Ascending aorta (tissue), 2 donors: ENCODE measurements at regions not wholly inside any gene's neighbourhood (a gene's known extent, or its start where the extent isn't known, plus 50 kb on each side); places are given as distances from the start of the nearest gene placed in this dataset.

Source experiments
- DNase-seq, 2 donors: peaks; one replicate each; pipeline ENCODE4 v3.0.0-alpha.2; 2019; ENCODE audit warnings: low spot score in 2 of 2
- H3K27ac ChIP-seq, 2 donors: fragments of 200-600 bp; sonication (generic); one replicate each; pipeline ENCODE4 v1.5.1; 2016 to 2017; ENCODE audit warnings: mild to moderate bottlenecking in 1 of 2
- H3K27me3 ChIP-seq: fragments of 200-600 bp; sonication (generic); one replicate; pipeline ENCODE4 v1.5.1; 2017
- H3K36me3 ChIP-seq, 2 donors: fragments of 200-600 bp; sonication (generic); one replicate each; pipeline ENCODE4 v1.5.1; 2016
- H3K4me1 ChIP-seq, 2 donors: fragments of 200-600 bp; sonication (generic); one replicate each; pipeline ENCODE4 v1.5.1; 2016 to 2017; ENCODE audit warnings: mild to moderate bottlenecking in 1 of 2
- H3K4me3 ChIP-seq, 2 donors: fragments of 200-600 bp; sonication (generic); one replicate each; pipeline ENCODE4 v1.5.1; 2016 to 2017; ENCODE audit warnings: mild to moderate bottlenecking in 1 of 2
- H3K9me3 ChIP-seq, 2 donors: fragments of 200-600 bp; sonication (generic); one replicate each; pipeline ENCODE4 v1.5.1; 2016
- CTCF ChIP-seq, 3 experiments: fragments of 200-600 bp in 2 of 3; fragments of 450-650 bp in 1 of 3; sonication (generic) in 2 of 3; IDR thresholded peaks; one replicate each; pipeline ENCODE4 v1.5.1; 2016 to 2019; ENCODE audit warnings: antibody characterized with exemption in 3 of 3, mild to moderate bottlenecking in 1 of 3, moderate library complexity in 1 of 3
- intact Hi-C: fragments of 100-400 bp; cut with DNase I; formaldehyde crosslinking; loops from one replicate; pipeline ENCODE4 v1.15.1; 2023

- H3K27ac ChIP-seq, result no peak overlapping the region
- intact Hi-C loops, result no loop called here
- no peaks in the 10 kb centered on the region for H3K9me3 ChIP-seq
- no peak for TF ChIP-seq CTCF (IDR thresholded peaks at IDR 0.05)
- no peaks in the 10 kb centered on the region for H3K36me3 ChIP-seq
- H3K4me1 ChIP-seq, result no peaks in the 10 kb centered on the region
- H3K4me3 ChIP-seq, result no peak overlapping the region
- no peak for DNase-seq
- no peaks in the 10 kb centered on the region for H3K27me3 ChIP-seq
These were observed 160.9 kb downstream of the VRK1 start for GRCh38 chr14:96958057-96958456.

DNA sequence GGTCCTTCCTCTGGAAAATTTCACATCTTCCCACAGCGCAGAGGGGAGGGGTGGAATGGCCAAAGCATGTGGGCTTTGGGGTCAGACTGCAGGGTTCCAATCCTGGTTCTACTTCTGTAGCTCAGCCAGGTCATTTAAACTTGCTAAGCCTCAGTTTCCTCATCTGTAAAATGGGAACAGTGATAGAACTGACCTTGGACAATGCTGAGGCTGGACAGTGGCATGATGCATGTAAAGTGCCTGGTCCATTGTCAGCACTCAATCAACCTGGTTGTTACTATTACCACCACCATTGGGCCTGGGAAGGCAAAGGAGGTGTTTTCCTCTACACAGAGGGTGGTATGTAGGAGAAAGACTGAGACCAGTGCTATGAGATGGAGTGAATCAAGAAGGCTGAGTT lies 162.8 kb downstream of the VRK1 start:
- intact Hi-C loops, result no loop called here
- Histone ChIP-seq H3K36me3 (no peaks in the 10 kb centered on the region), H3K27ac (no peak overlapping the region), H3K9me3 (no peaks in the 10 kb centered on the region), H3K27me3 (no peaks in the 10 kb centered on the region), H3K4me3 (no peak overlapping the region), H3K4me1 (no peaks in the 10 kb centered on the region)
- TF ChIP-seq CTCF (IDR thresholded peaks at IDR 0.05), result no peak
- no peak for DNase-seq

DNA sequence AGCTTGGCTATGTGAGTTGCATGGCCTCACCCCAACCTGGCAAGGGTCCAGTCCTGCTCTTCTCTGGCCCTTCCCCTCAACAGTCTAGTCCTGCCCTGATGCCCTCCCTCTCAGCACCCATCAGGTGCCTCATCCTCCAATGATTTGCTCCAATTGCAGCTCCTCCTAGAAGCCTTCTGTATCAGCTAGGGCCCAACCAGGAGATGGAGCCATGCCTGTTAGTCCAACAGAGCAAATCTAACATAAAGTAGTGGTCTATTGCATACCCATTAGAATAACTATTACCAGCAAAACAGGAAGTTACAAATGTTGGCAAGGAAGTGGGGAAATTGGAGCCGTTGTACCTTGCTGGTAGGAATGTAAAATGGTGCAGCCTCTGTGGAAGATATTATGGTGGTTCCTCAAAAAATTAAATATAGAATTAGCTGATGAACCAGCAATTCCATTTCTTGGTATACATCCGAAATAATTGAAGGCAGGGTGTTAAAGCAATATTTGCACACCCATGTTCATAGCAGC lies 163.5 kb downstream of the VRK1 start:
- H3K9me3 ChIP-seq, result no peaks in the 10 kb centered on the region
- H3K36me3 ChIP-seq, result no peaks in the 10 kb centered on the region
- H3K27ac ChIP-seq, result no peak overlapping the region
- no peak for TF ChIP-seq CTCF (IDR thresholded peaks at IDR 0.05)
- H3K4me3 ChIP-seq, result no peak overlapping the region
- H3K4me1 ChIP-seq, result no peaks in the 10 kb centered on the region
- DNase-seq, result no peak
- intact Hi-C loops, result no loop called here
- H3K27me3 ChIP-seq, result no peaks in the 10 kb centered on the region

DNA sequence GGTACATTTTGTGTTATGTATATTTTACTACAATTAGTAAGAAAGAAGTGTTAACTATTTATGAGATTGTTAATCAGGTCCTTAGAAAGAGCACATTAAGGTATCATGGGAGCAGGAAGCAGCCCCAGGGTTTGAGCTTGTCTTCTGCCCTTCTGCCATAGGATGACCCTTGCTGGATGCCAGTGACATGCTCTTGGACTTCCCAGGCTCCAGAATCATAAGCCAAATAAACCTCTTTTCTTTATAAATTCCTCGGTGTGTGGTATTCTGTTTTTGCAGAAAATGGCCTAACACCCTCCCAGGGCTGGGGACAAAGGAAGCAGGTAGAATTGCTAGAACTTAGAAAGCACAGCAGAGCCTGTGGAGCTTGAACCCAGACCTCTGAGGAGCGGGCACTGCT lies 164.7 kb downstream of the VRK1 start:
- DNase-seq, result no peak
- Histone ChIP-seq H3K36me3 (no peaks in the 10 kb centered on the region), H3K27ac (no peak overlapping the region), H3K27me3 (no peaks in the 10 kb centered on the region), H3K4me1 (no peaks in the 10 kb centered on the region), H3K9me3 (no peaks in the 10 kb centered on the region), H3K4me3 (no peak overlapping the region)
- intact Hi-C loops, result no loop called here
- TF ChIP-seq CTCF (IDR thresholded peaks at IDR 0.05), result no peak

DNA sequence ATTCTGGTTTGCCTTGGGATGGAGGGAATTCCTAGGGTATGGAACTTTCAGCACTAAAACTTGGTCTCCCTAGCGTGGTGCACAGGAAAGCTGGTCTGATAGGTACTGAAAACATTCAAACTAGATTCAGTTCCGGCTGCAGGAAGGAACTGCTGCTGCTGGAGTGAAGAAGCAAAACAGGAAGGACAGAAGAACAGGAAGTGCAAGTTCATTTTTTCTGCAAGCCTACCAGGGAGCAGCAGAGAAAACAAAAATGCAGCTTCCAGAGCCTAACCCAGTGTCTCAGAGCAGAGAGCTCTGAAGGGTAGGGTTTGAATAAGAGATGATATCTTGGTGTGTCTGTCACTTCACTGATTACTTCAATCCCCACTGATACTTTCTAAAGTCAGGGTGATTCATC lies 165.2 kb downstream of the VRK1 start:
- no peak for DNase-seq
- intact Hi-C loops, result no loop called here

More for the DNA sequence above, 165.2 kb downstream of the VRK1 start:
- no peaks in the 10 kb centered on the region for H3K27me3 ChIP-seq
- no peaks in the 10 kb centered on the region for H3K4me1 ChIP-seq
- H3K9me3 ChIP-seq, result no peaks in the 10 kb centered on the region
- no peaks in the 10 kb centered on the region for H3K36me3 ChIP-seq
- no peak overlapping the region for H3K27ac ChIP-seq
- H3K4me3 ChIP-seq, result no peak overlapping the region
- TF ChIP-seq CTCF (IDR thresholded peaks at IDR 0.05), result no peak
